Lung (tissue), 11 donors: ENCODE measurements at regions not wholly inside any gene's neighbourhood (a gene's known extent, or its start where the extent isn't known, plus 50 kb on each side); places are given as distances from the start of the nearest gene placed in this dataset.

Source experiments
- ATAC-seq: fragments of 200-7000 bp; cut with Tn5 transposase; one replicate; pipeline ENCODE4 v1.9.1; 2020; ENCODE audit warnings: moderate number of reproducible peaks; ENCODE audit not compliant: insufficient read depth, low FRiP score
- DNase-seq, 3 donors: peaks; one replicate each; pipeline ENCODE4 v3.0.0-alpha.2; 2013 to 2017
- H3K27ac ChIP-seq, 2 donors: one replicate each; pipeline ENCODE4 v1.5.1; 2013; ENCODE audit warnings: mild to moderate bottlenecking in 2 of 2, moderate library complexity in 2 of 2, control low read depth in 1 of 2, inconsistent platforms in 1 of 2, low read depth in 1 of 2, low read length in 1 of 2
- H3K27me3 ChIP-seq, 3 donors: one replicate each; pipeline ENCODE4 v1.5.1; 2013; ENCODE audit warnings: low read length in 2 of 3; ENCODE audit not compliant: control insufficient read depth in 3 of 3, insufficient read depth in 3 of 3
- H3K36me3 ChIP-seq, 4 donors: one replicate each; pipeline ENCODE4 v1.5.1; 2013; ENCODE audit warnings: low read length in 4 of 4, mild to moderate bottlenecking in 1 of 4, moderate library complexity in 1 of 4; ENCODE audit not compliant: control insufficient read depth in 4 of 4, insufficient read depth in 4 of 4
- H3K4me1 ChIP-seq, 5 donors: one replicate each; pipeline ENCODE4 v1.5.1; 2013; ENCODE audit warnings: low read length in 5 of 5, mild to moderate bottlenecking in 2 of 5, moderate library complexity in 1 of 5; ENCODE audit not compliant: control insufficient read depth in 5 of 5, insufficient read depth in 5 of 5
- H3K4me3 ChIP-seq: one replicate; pipeline ENCODE4 v1.5.1; 2013; ENCODE audit warnings: mild to moderate bottlenecking, control low read depth, moderate library complexity
- H3K9ac ChIP-seq, 2 donors: one replicate each; pipeline ENCODE4 v1.5.1; 2013; ENCODE audit warnings: low read length in 2 of 2, control low read depth in 1 of 2; ENCODE audit not compliant: insufficient read depth in 1 of 2
- H3K9me3 ChIP-seq, 4 donors: one replicate each; pipeline ENCODE4 v1.5.1; 2013; ENCODE audit warnings: low read length in 3 of 4, mild to moderate bottlenecking in 1 of 4, moderate library complexity in 1 of 4; ENCODE audit not compliant: control insufficient read depth in 4 of 4, insufficient read depth in 3 of 4
- CTCF ChIP-seq: IDR thresholded peaks from 2 replicates; pipeline ENCODE4 v1.5.1; 2012; ENCODE audit warnings: mild to moderate bottlenecking; ENCODE audit errors: control extremely low read depth, extremely low read depth
- WGBS, 2 donors: extraction: QIAGEN DNeasy Blood & Tissue Kit; methylation state at CpG; one replicate each; pipeline ENCODE4 v1.1.7; 2013; 5-methylcytosine and 5-hydroxymethylcytosine counted together
- donor health status: control.
- donor health status: control.
- donor health status: Bipolar disorder and iron deficiency.
- donor health status: healthy.
- donor health status: DM: yes; HTN: yes; CAD: no.

- no peaks in the 10 kb centered on the region for H3K4me1 ChIP-seq
- no peaks in the 10 kb centered on the region for H3K36me3 ChIP-seq
- no peak overlapping the region for H3K27ac ChIP-seq
- DNase-seq = no peak
- H3K4me3 ChIP-seq = no peak overlapping the region
- TF ChIP-seq CTCF = no peak
- 68 to 83% methylated on average over 9 of the region's 9 CpGs for WGBS, 2 donors
- ATAC-seq = no peak
- H3K27me3 ChIP-seq = no peaks in the 10 kb centered on the region
- H3K9me3 ChIP-seq = peaks cover 0 to 8% (median 0%) of the 10 kb centered on the region in 4 donors
- no peak overlapping the region for H3K9ac ChIP-seq
Observed at GRCh38 chr9:90974643-90975245, 173.1 kb downstream of the SYK start.

GRCh38 chr9:90975781-90976538 lies 174.3 kb downstream of the SYK start:
- no peaks in the 10 kb centered on the region for H3K36me3 ChIP-seq
- no peak for TF ChIP-seq CTCF
- no peak for ATAC-seq

GRCh38 chr9:90979138-90979551 lies 177.5 kb downstream of the SYK start:
- H3K9ac ChIP-seq = no peak overlapping the region
- no peak for TF ChIP-seq CTCF
- no peak overlapping the region for H3K4me3 ChIP-seq
- no peak overlapping the region for H3K27ac ChIP-seq
- 74 to 77% methylated on average over 7 of the region's 7 CpGs for WGBS, 2 donors
- ATAC-seq = no peak
- H3K36me3 ChIP-seq = no peaks in the 10 kb centered on the region
- H3K4me1 ChIP-seq = no peaks in the 10 kb centered on the region
- peaks cover 0 to 8% (median 0%) of the 10 kb centered on the region in 4 donors for H3K9me3 ChIP-seq
- H3K27me3 ChIP-seq = no peaks in the 10 kb centered on the region
- DNase-seq = no peak

More at GRCh38 chr9:90975781-90976538, 174.3 kb downstream of the SYK start:
- H3K4me3 ChIP-seq = no peak overlapping the region
- H3K27ac ChIP-seq = no peak overlapping the region
- no peak for DNase-seq
- no peaks in the 10 kb centered on the region for H3K27me3 ChIP-seq
- H3K4me1 ChIP-seq = no peaks in the 10 kb centered on the region
- WGBS, 2 donors = 80 to 81% methylated on average over 22 of the region's 22 CpGs
- no peak overlapping the region for H3K9ac ChIP-seq
- peaks cover 0 to 8% (median 0%) of the 10 kb centered on the region in 4 donors for H3K9me3 ChIP-seq
